A549 (cell line): ENCODE measurements at regions not wholly inside any gene's neighbourhood (a gene's known extent, or its start where the extent isn't known, plus 50 kb on each side); places are given as distances from the start of the nearest gene placed in this dataset.

Source experiments
- ATAC-seq, 2 experiments: fragments of 200-7000 bp in 1 of 2; fragments of >200 bp in 1 of 2; cut with Nextera tagmentation in 1 of 2; cut with Tn5 transposase in 1 of 2; 3 replicates each; pipeline versions ENCODE4 v1.8.0 to v1.9.1; 2018 to 2020; ENCODE audit warnings: mild to moderate bottlenecking in 1 of 2, moderate library complexity in 1 of 2
- CTCF ChIA-PET: fragments of 300-600 bp; sonication (Branson Sonifier 250); formaldehyde crosslinking; extraction: SDS; loops from one replicate; lab custom pipeline; 2021; ENCODE audit warnings: antibody characterized with exemption, inconsistent platforms; lab: Yijun Ruan, JAX
- POLR2A ChIA-PET: fragments of 350-600 bp; formaldehyde crosslinking; extraction: SDS; loops from one replicate; lab custom pipeline; 2021; ENCODE audit warnings: antibody characterized with exemption, inconsistent platforms; lab: Yijun Ruan, JAX
- DNase-seq, 2 experiments: peaks; one replicate each; pipeline versions ENCODE4 v3.0.0 to v3.0.0-alpha.2; 2011 to 2016; ENCODE audit warnings: low read depth in 1 of 2, low spot score in 1 of 2
- FAIRE-seq: peaks from 2 replicates; lab custom pipeline; 2011; peaks lifted over from hg19 to GRCh38; lab: Jason Lieb, UNC
- H3K27ac ChIP-seq, 2 experiments: fragments of >200 bp; sonication (Bioruptor Twin); formaldehyde crosslinking; 3 replicates each; pipeline ENCODE4 v1.5.1; 2016 to 2017
- H3K4me1 ChIP-seq: fragments of >200 bp; sonication (Bioruptor Twin); formaldehyde crosslinking; 3 replicates; pipeline ENCODE4 v1.6.1; 2016
- H3K4me2 ChIP-seq: fragments of >200 bp; sonication (Bioruptor Twin); formaldehyde crosslinking; 3 replicates; pipeline ENCODE4 v1.6.1; 2016
- H3K4me3 ChIP-seq: fragments of >200 bp; sonication (Bioruptor Twin); formaldehyde crosslinking; 3 replicates; pipeline ENCODE4 v1.5.1; 2016
- H3K9me3 ChIP-seq: fragments of >200 bp; sonication (Bioruptor Twin); formaldehyde crosslinking; 3 replicates; pipeline ENCODE4 v1.6.1; 2016
- CBX2 ChIP-seq: fragments of 200-600 bp; sonication (generic); IDR thresholded peaks from 2 replicates; pipeline ENCODE4 v1.6.1; 2016; ENCODE audit warnings: low read depth, mild to moderate bottlenecking, borderline replicate concordance
- CBX8 ChIP-seq: fragments of 200-600 bp; sonication (generic); IDR thresholded peaks from 2 replicates; pipeline ENCODE4 v1.6.1; 2016
- CHD2 ChIP-seq: fragments of 150-350 bp; IDR thresholded peaks from 2 replicates; pipeline ENCODE4 v1.6.1; 2014; ENCODE audit warnings: low read length; ENCODE audit not compliant: partially characterized antibody
- CTCF ChIP-seq: fragments of >200 bp; sonication (Bioruptor Twin); formaldehyde crosslinking; IDR thresholded peaks from 3 replicates; pipeline ENCODE4 v1.5.1; 2016
- ELK1 ChIP-seq: fragments of 150-350 bp; IDR thresholded peaks from 2 replicates; pipeline ENCODE4 v1.6.1; 2014; ENCODE audit warnings: low read depth, mild to moderate bottlenecking, low read length
- ESRRA ChIP-seq: fragments of 150-350 bp; IDR thresholded peaks from 2 replicates; pipeline ENCODE4 v1.6.1; 2014; ENCODE audit warnings: mild to moderate bottlenecking, low read length, borderline replicate concordance
- FOSB ChIP-seq: fragments of 250-450 bp; sonication (Bioruptor Pico); IDR thresholded peaks from 2 replicates; pipeline ENCODE4 v1.5.0; 2020; ENCODE audit warnings: mild to moderate bottlenecking, moderate library complexity
- FOXS1 ChIP-seq: fragments of 250-450 bp; sonication (Bioruptor Pico); IDR thresholded peaks from 2 replicates; pipeline ENCODE4 v1.5.0; 2020; ENCODE audit warnings: mild to moderate bottlenecking, moderate library complexity
- GATA3 ChIP-seq: IDR thresholded peaks from 2 replicates; pipeline ENCODE4 v1.6.1; 2012; ENCODE audit warnings: borderline replicate concordance
- KDM1A ChIP-seq: fragments of 200-600 bp; sonication (generic); IDR thresholded peaks from 2 replicates; pipeline ENCODE4 v1.6.1; 2016; ENCODE audit warnings: low read depth, mild to moderate bottlenecking
- KDM5A ChIP-seq: fragments of 200-600 bp; sonication (generic); IDR thresholded peaks from 2 replicates; pipeline ENCODE4 v1.6.1; 2016; ENCODE audit warnings: antibody characterized with exemption, mild to moderate bottlenecking
- NFE2L2 ChIP-seq: fragments of 150-350 bp; conservative IDR thresholded peaks from 2 replicates; pipeline ENCODE4 v1.6.1; 2014; ENCODE audit warnings: low read length
- NPAS2 ChIP-seq: fragments of 250-450 bp; sonication (Bioruptor Pico); IDR thresholded peaks from 2 replicates; pipeline ENCODE4 v1.8.0; 2022; ENCODE audit warnings: mild to moderate bottlenecking, moderate library complexity, borderline replicate concordance
- PHF8 ChIP-seq: fragments of 200-600 bp; sonication (generic); IDR thresholded peaks from 2 replicates; pipeline ENCODE4 v1.6.1; 2016; ENCODE audit warnings: low read depth, mild to moderate bottlenecking, antibody characterized with exemption, moderate library complexity, borderline replicate concordance
- POLR2AphosphoS2 ChIP-seq: conservative IDR thresholded peaks from 2 replicates; pipeline ENCODE4 v1.6.1; 2012; ENCODE audit warnings: low read length, improper control_type of control experiment, inconsistent platforms
- RAD21 ChIP-seq, 2 experiments: fragments of >200 bp in 1 of 2; sonication (Bioruptor Twin) in 1 of 2; formaldehyde crosslinking in 1 of 2; IDR thresholded peaks in 1 of 2; conservative IDR thresholded peaks in 1 of 2; 2 replicates in 1 of 2; 3 replicates in 1 of 2; pipeline ENCODE4 v1.6.1; 2012 to 2018; ENCODE audit warnings: inconsistent platforms in 1 of 2
- RARB ChIP-seq: fragments of 250-450 bp; sonication (Bioruptor Pico); IDR thresholded peaks from 2 replicates; pipeline ENCODE4 v1.8.0; 2021; ENCODE audit warnings: mild to moderate bottlenecking, moderate library complexity
- RCOR1 ChIP-seq: fragments of 150-350 bp; IDR thresholded peaks from 2 replicates; pipeline ENCODE4 v1.6.1; 2014; ENCODE audit warnings: antibody characterized with exemption, low read length, low read depth
- RFX5 ChIP-seq: fragments of 450-650 bp; IDR thresholded peaks from 2 replicates; pipeline ENCODE4 v1.7.1; 2014; ENCODE audit warnings: antibody characterized with exemption, mild to moderate bottlenecking, moderate library complexity
- RNF2 ChIP-seq: fragments of 200-600 bp; sonication (generic); IDR thresholded peaks from 2 replicates; pipeline ENCODE4 v1.6.1; 2016; ENCODE audit warnings: low read depth, mild to moderate bottlenecking, antibody characterized with exemption, moderate library complexity, borderline replicate concordance
- TP53 ChIP-seq: fragments of 250-450 bp; sonication (Bioruptor Pico); IDR thresholded peaks from 2 replicates; pipeline ENCODE4 v1.5.0; 2021; ENCODE audit warnings: mild to moderate bottlenecking, moderate library complexity
- ZNF302 ChIP-seq: fragments of 250-450 bp; sonication (Bioruptor Pico); IDR thresholded peaks from 2 replicates; pipeline ENCODE4 v1.9.0; 2021; ENCODE audit warnings: inconsistent platforms, mild to moderate bottlenecking, moderate library complexity
- WGBS: methylation state at CpG from one replicate; pipeline ENCODE4 v1.1.6; 2017; ENCODE audit errors: missing lambda C conversion rate; 5-methylcytosine and 5-hydroxymethylcytosine counted together
- TF ChIP-seq, protein P1 (sequence below): fragments of 200-600 bp; sonication (generic); IDR thresholded peaks from 2 replicates; pipeline ENCODE4 v1.6.1; 2016; ENCODE audit warnings: antibody characterized with exemption, mild to moderate bottlenecking, moderate library complexity
- TF ChIP-seq, protein P2 (sequence below): IDR thresholded peaks from 2 replicates; pipeline ENCODE4 v1.6.1; 2012
- TF ChIP-seq, protein P3 (sequence below): fragments of >200 bp; sonication (Bioruptor Twin); formaldehyde crosslinking; IDR thresholded peaks from 2 replicates; pipeline ENCODE4 v1.6.1; 2016
- TF ChIP-seq, protein P4 (sequence below): fragments of 250-450 bp; sonication (Bioruptor Pico); IDR thresholded peaks from 2 replicates; pipeline ENCODE4 v1.5.0; 2021; ENCODE audit warnings: mild to moderate bottlenecking, moderate library complexity, borderline replicate concordance
- TF ChIP-seq, protein P5 (sequence below): fragments of >200 bp; sonication (Bioruptor Twin); formaldehyde crosslinking; IDR thresholded peaks from 3 replicates; pipeline ENCODE4 v1.6.1; 2016

DNA sequence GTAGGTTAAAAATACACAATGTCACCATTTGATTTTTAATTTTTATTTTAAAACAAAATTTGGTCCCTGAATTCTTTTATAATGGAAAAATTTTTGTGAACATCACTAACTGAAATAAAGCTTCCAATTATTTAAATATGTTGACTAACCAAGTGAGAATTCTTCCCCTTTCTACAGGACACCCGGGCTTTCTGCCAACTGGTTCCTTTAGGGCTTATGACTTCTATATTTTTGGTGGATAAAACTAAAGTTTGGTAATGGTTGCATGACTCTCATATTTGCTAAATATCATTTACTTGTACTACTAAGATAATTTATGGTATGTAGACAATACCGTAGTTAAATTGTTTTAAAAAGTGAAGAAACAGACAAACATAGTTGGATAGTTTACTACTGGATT, 291.0 kb upstream of the DOK6 start:
- CTCF ChIA-PET, result no interaction called here
- no peaks in the 10 kb centered on the region for H3K4me1 ChIP-seq
- TF ChIP-seq RCOR1 (no peak), CBX2 (no peak), ESRRA (no peak), CTCF (no peak), KDM1A (no peak), RARB (no peak), RFX5 (no peak), ZNF302 (CRISPR knock-in tag) (no peak), NFE2L2 (no peak), FOXS1 (CRISPR knock-in tag) (no peak), PHF8 (no peak), CHD2 (no peak), RAD21 (conservative IDR thresholded peaks at IDR 0.05 in 1 of 2, IDR thresholded peaks at IDR 0.05 in 1 of 2) (no peak)
- TF ChIP-seq, protein P1, sequence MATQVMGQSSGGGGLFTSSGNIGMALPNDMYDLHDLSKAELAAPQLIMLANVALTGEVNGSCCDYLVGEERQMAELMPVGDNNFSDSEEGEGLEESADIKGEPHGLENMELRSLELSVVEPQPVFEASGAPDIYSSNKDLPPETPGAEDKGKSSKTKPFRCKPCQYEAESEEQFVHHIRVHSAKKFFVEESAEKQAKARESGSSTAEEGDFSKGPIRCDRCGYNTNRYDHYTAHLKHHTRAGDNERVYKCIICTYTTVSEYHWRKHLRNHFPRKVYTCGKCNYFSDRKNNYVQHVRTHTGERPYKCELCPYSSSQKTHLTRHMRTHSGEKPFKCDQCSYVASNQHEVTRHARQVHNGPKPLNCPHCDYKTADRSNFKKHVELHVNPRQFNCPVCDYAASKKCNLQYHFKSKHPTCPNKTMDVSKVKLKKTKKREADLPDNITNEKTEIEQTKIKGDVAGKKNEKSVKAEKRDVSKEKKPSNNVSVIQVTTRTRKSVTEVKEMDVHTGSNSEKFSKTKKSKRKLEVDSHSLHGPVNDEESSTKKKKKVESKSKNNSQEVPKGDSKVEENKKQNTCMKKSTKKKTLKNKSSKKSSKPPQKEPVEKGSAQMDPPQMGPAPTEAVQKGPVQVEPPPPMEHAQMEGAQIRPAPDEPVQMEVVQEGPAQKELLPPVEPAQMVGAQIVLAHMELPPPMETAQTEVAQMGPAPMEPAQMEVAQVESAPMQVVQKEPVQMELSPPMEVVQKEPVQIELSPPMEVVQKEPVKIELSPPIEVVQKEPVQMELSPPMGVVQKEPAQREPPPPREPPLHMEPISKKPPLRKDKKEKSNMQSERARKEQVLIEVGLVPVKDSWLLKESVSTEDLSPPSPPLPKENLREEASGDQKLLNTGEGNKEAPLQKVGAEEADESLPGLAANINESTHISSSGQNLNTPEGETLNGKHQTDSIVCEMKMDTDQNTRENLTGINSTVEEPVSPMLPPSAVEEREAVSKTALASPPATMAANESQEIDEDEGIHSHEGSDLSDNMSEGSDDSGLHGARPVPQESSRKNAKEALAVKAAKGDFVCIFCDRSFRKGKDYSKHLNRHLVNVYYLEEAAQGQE, result no peak
- TF ChIP-seq, protein P2, sequence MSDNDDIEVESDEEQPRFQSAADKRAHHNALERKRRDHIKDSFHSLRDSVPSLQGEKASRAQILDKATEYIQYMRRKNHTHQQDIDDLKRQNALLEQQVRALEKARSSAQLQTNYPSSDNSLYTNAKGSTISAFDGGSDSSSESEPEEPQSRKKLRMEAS, result no peak
- TF ChIP-seq, protein P3, sequence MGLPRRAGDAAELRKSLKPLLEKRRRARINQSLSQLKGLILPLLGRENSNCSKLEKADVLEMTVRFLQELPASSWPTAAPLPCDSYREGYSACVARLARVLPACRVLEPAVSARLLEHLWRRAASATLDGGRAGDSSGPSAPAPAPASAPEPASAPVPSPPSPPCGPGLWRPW, result no peak
- DNase-seq, result no peak
- ATAC-seq, result no peak
- WGBS, result 0% methylated on average over 2 of the region's 2 CpGs
- no peak overlapping the region for H3K4me3 ChIP-seq
- H3K27ac ChIP-seq, result no peak overlapping the region
- FAIRE-seq, result no peak
- no peaks in the 10 kb centered on the region for H3K9me3 ChIP-seq
- POLR2A ChIA-PET, result no interaction called here
- no peak overlapping the region for H3K4me2 ChIP-seq

- no peak for DNase-seq
- H3K9me3 ChIP-seq, result no peaks in the 10 kb centered on the region
- no peak overlapping the region for H3K4me3 ChIP-seq
- WGBS, result 14% methylated on average over 2 of the region's 2 CpGs
- no peak overlapping the region for H3K27ac ChIP-seq
- ATAC-seq, result no peak
- FAIRE-seq, result no peak
- no peak for TF ChIP-seq NPAS2
- no peak for TF ChIP-seq POLR2AphosphoS2
- TF ChIP-seq ELK1, result no peak
- TF ChIP-seq RCOR1, result no peak
- TF ChIP-seq, protein P4, sequence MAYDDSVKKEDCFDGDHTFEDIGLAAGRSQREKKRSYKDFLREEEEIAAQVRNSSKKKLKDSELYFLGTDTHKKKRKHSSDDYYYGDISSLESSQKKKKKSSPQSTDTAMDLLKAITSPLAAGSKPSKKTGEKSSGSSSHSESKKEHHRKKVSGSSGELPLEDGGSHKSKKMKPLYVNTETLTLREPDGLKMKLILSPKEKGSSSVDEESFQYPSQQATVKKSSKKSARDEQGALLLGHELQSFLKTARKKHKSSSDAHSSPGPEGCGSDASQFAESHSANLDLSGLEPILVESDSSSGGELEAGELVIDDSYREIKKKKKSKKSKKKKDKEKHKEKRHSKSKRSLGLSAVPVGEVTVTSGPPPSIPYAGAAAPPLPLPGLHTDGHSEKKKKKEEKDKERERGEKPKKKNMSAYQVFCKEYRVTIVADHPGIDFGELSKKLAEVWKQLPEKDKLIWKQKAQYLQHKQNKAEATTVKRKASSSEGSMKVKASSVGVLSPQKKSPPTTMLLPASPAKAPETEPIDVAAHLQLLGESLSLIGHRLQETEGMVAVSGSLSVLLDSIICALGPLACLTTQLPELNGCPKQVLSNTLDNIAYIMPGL (CRISPR knock-in tag), result no peak
- TF ChIP-seq, protein P5, sequence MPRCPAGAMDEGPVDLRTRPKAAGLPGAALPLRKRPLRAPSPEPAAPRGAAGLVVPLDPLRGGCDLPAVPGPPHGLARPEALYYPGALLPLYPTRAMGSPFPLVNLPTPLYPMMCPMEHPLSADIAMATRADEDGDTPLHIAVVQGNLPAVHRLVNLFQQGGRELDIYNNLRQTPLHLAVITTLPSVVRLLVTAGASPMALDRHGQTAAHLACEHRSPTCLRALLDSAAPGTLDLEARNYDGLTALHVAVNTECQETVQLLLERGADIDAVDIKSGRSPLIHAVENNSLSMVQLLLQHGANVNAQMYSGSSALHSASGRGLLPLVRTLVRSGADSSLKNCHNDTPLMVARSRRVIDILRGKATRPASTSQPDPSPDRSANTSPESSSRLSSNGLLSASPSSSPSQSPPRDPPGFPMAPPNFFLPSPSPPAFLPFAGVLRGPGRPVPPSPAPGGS, result no peak
- no peak for TF ChIP-seq RNF2
- no peak for TF ChIP-seq TP53 (CRISPR knock-in tag)
- no peak for TF ChIP-seq KDM5A
- TF ChIP-seq, protein P2, result no peak
- no peak for TF ChIP-seq CBX8
- no peak for TF ChIP-seq FOSB (CRISPR knock-in tag)
- TF ChIP-seq GATA3, result no peak
- ChIA-PET CTCF (no interaction called here), POLR2A (no interaction called here)
- no peaks in the 10 kb centered on the region for H3K4me1 ChIP-seq
- no peak overlapping the region for H3K4me2 ChIP-seq
These were observed 279.9 kb upstream of the DOK6 start for GRCh38 chr18:69120833-69121232.
